SK-N-SH treated with all-trans-retinoic acid at 6 μM for 48 hours (cell line): ENCODE measurements at regions not wholly inside any gene's neighbourhood (a gene's known extent, or its start where the extent isn't known, plus 50 kb on each side); places are given as distances from the start of the nearest gene placed in this dataset.

Source experiments
- ATAC-seq: fragments of 200-7000 bp; cut with Tn5 transposase; 3 replicates; pipeline ENCODE4 v1.9.1; 2020; ENCODE audit warnings: mild to moderate bottlenecking, moderate library complexity
- ARNTL ChIP-seq: fragments of 450-650 bp; formaldehyde crosslinking; IDR thresholded peaks from 2 replicates; pipeline ENCODE4 v1.5.0; 2020; ENCODE audit warnings: low read depth, mild to moderate bottlenecking, moderate library complexity, borderline replicate concordance
- BACH2 ChIP-seq: fragments of 250-450 bp; sonication (Bioruptor Pico); IDR thresholded peaks from 2 replicates; pipeline ENCODE4 v1.9.0; 2021; ENCODE audit warnings: mild to moderate bottlenecking, borderline replicate concordance
- CREB5 ChIP-seq: fragments of 250-450 bp; sonication (Bioruptor Pico); IDR thresholded peaks from 2 replicates; pipeline ENCODE4 v1.5.1; 2020; ENCODE audit warnings: low read depth, mild to moderate bottlenecking, moderate library complexity
- CSDC2 ChIP-seq: fragments of 250-450 bp; sonication (Bioruptor Pico); IDR thresholded peaks from 2 replicates; pipeline ENCODE4 v1.5.0; 2020; ENCODE audit warnings: mild to moderate bottlenecking, moderate library complexity
- ESRRG ChIP-seq: fragments of 250-450 bp; sonication (Bioruptor Pico); IDR thresholded peaks from 2 replicates; pipeline ENCODE4 v1.6.1; 2021; ENCODE audit warnings: mild to moderate bottlenecking
- GLIS3 ChIP-seq: fragments of 250-450 bp; sonication (Bioruptor Pico); IDR thresholded peaks from 2 replicates; pipeline ENCODE4 v1.5.0; 2020; ENCODE audit warnings: mild to moderate bottlenecking, moderate library complexity
- ISL1 ChIP-seq: fragments of 250-450 bp; sonication (Bioruptor Pico); IDR thresholded peaks from 2 replicates; pipeline ENCODE4 v2.1.2; 2022; ENCODE audit warnings: mild to moderate bottlenecking, moderate library complexity
- OSR1 ChIP-seq: fragments of 250-450 bp; sonication (Bioruptor Pico); IDR thresholded peaks from 2 replicates; pipeline ENCODE4 v1.8.0; 2022; ENCODE audit warnings: moderate library complexity, mild to moderate bottlenecking, inconsistent platforms
- PATZ1 ChIP-seq: fragments of 250-450 bp; sonication (Bioruptor Pico); IDR thresholded peaks from 2 replicates; pipeline ENCODE4 v1.8.0; 2020; ENCODE audit warnings: mild to moderate bottlenecking, moderate library complexity, borderline replicate concordance
- POU6F1 ChIP-seq: fragments of 250-450 bp; sonication (Bioruptor Pico); IDR thresholded peaks from 2 replicates; pipeline ENCODE4 v1.8.0; 2021; ENCODE audit warnings: low read depth, mild to moderate bottlenecking, moderate library complexity, borderline replicate concordance
- RARB ChIP-seq: fragments of 250-450 bp; sonication (Bioruptor Pico); IDR thresholded peaks from 2 replicates; pipeline ENCODE4 v1.8.0; 2021; ENCODE audit warnings: mild to moderate bottlenecking, moderate library complexity
- SNAI2 ChIP-seq: fragments of 250-450 bp; sonication (Bioruptor Pico); IDR thresholded peaks from 2 replicates; pipeline ENCODE4 v1.5.0; 2020; ENCODE audit warnings: mild to moderate bottlenecking, moderate library complexity
- TCF4 ChIP-seq: fragments of 250-450 bp; sonication (Bioruptor Pico); IDR thresholded peaks from 2 replicates; pipeline ENCODE4 v1.8.0; 2021; ENCODE audit warnings: mild to moderate bottlenecking, moderate library complexity, borderline replicate concordance
- TOX ChIP-seq: fragments of 250-450 bp; sonication (Bioruptor Pico); IDR thresholded peaks from 2 replicates; pipeline ENCODE4 v1.8.0; 2021; ENCODE audit warnings: mild to moderate bottlenecking, moderate library complexity, borderline replicate concordance
- TSHZ2 ChIP-seq: fragments of 250-450 bp; sonication (Bioruptor Pico); IDR thresholded peaks from 2 replicates; pipeline ENCODE4 v1.5.0; 2020; ENCODE audit warnings: mild to moderate bottlenecking, moderate library complexity
- ZC3H10 ChIP-seq: fragments of 250-450 bp; sonication (Bioruptor Pico); IDR thresholded peaks from 2 replicates; pipeline ENCODE4 v1.5.1; 2021; ENCODE audit warnings: mild to moderate bottlenecking, moderate library complexity
- ZFP3 ChIP-seq: fragments of 250-450 bp; sonication (Bioruptor Pico); IDR thresholded peaks from 2 replicates; pipeline ENCODE4 v1.5.0; 2020; ENCODE audit warnings: mild to moderate bottlenecking, moderate library complexity
- ZFP30 ChIP-seq: fragments of 450-650 bp; formaldehyde crosslinking; IDR thresholded peaks from 2 replicates; pipeline ENCODE4 v1.5.0; 2022; ENCODE audit warnings: mild to moderate bottlenecking, moderate library complexity
- ZNF70 ChIP-seq: fragments of 450-650 bp; formaldehyde crosslinking; IDR thresholded peaks from 2 replicates; pipeline ENCODE4 v1.5.0; 2020; ENCODE audit warnings: mild to moderate bottlenecking, moderate library complexity
- ZNF8 ChIP-seq: fragments of 450-650 bp; formaldehyde crosslinking; IDR thresholded peaks from 2 replicates; pipeline ENCODE4 v1.5.0; 2020; ENCODE audit warnings: mild to moderate bottlenecking, moderate library complexity

- TF ChIP-seq CREB5 = no peak
- no peak for TF ChIP-seq SNAI2 (CRISPR knock-in tag)
- no peak for TF ChIP-seq ZNF8 (CRISPR knock-in tag)
- TF ChIP-seq ZC3H10 (CRISPR knock-in tag) = no peak
Observed at GRCh38 chr18:75827751-75828287, 400.3 kb upstream of the SMIM21 start (continued).

GRCh38 chr18:75824661-75825060 lies 397.2 kb upstream of the SMIM21 start:
- no peak for TF ChIP-seq SNAI2 (CRISPR knock-in tag)
- no peak for TF ChIP-seq TSHZ2
- no peak for TF ChIP-seq BACH2 (CRISPR knock-in tag)
- no peak for TF ChIP-seq TOX (CRISPR knock-in tag)
- no peak for TF ChIP-seq RARB (CRISPR knock-in tag)
- no peak for TF ChIP-seq GLIS3 (CRISPR knock-in tag)
- no peak for TF ChIP-seq CREB5
- TF ChIP-seq OSR1 (CRISPR knock-in tag) = no peak
- no peak for TF ChIP-seq POU6F1 (CRISPR knock-in tag)
- no peak for TF ChIP-seq TCF4 (CRISPR knock-in tag)
- no peak for TF ChIP-seq ZC3H10 (CRISPR knock-in tag)
- no peak for TF ChIP-seq PATZ1 (CRISPR knock-in tag)
- no peak for TF ChIP-seq CSDC2
- no peak for TF ChIP-seq ARNTL (CRISPR knock-in tag)
- ATAC-seq = no peak

- ATAC-seq = no peak
- TF ChIP-seq TOX (CRISPR knock-in tag) = no peak
- no peak for TF ChIP-seq ZFP30 (CRISPR knock-in tag)
- TF ChIP-seq POU6F1 (CRISPR knock-in tag) = no peak
- no peak for TF ChIP-seq ZFP3 (CRISPR knock-in tag)
- no peak for TF ChIP-seq PATZ1 (CRISPR knock-in tag)
- TF ChIP-seq ZC3H10 (CRISPR knock-in tag) = no peak
- TF ChIP-seq ARNTL (CRISPR knock-in tag) = no peak
- no peak for TF ChIP-seq SNAI2 (CRISPR knock-in tag)
- TF ChIP-seq CREB5 = no peak
- TF ChIP-seq TCF4 (CRISPR knock-in tag) = peak; percentile 87
- TF ChIP-seq ESRRG (CRISPR knock-in tag) = no peak
- no peak for TF ChIP-seq GLIS3 (CRISPR knock-in tag)
- TF ChIP-seq BACH2 (CRISPR knock-in tag) = no peak
- TF ChIP-seq ZNF70 (CRISPR knock-in tag) = no peak
- TF ChIP-seq ISL1 = peak; percentile 38; the same call in 1 of the 2 replicates
- no peak for TF ChIP-seq ZNF8 (CRISPR knock-in tag)
Observed at GRCh38 chr18:75823471-75823870, 396.0 kb upstream of the SMIM21 start.
